ENCODE measurements at regions not wholly inside any gene's neighbourhood (a gene's known extent, or its start where the extent isn't known, plus 50 kb on each side); places are given as distances from the start of the nearest gene placed in this dataset.

- DNase-seq (ENCODE audit: low read depth), result no peak
Observed at GRCh38 chr21:23438081-23438480, 2169.2 kb downstream of the MRPL39 start.

GRCh38 chr21:23402929-23403520 lies 2204.3 kb downstream of the MRPL39 start:
- no peak for DNase-seq (ENCODE audit: low read depth)

GRCh38 chr21:23401278-23401677 lies 2206.0 kb downstream of the MRPL39 start:
- no peak for DNase-seq (ENCODE audit: low read depth)

DNA sequence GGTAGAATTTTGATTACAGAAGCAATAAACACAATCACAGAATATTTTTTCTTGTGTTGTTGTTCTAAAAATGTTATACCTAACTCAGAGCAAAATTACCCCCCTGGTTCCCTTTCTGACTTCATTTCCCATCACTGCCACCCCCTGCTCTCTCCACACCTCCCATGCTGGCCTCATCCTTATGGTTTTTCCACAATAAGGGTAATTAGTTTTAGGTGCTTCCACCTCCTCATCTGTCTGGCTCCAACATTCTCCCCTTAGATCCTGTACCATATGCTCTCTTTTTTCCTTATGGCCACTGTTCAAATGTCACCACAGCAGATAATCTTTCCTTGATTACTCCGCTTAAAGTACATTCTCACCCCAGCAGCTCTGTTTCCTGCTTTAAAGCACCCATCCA lies 2208.6 kb downstream of the MRPL39 start:
- no peak for DNase-seq (ENCODE audit: low read depth)

GRCh38 chr21:23394458-23394857 lies 2212.8 kb downstream of the MRPL39 start:
- no peak for DNase-seq (ENCODE audit: low read depth)

- DNase-seq (ENCODE audit: low read depth), result no peak
Observed at GRCh38 chr21:23384679-23385078, 2222.6 kb downstream of the MRPL39 start.

- DNase-seq (ENCODE audit: low read depth), result no peak
Observed at GRCh38 chr21:23374155-23374554, 2233.1 kb downstream of the MRPL39 start.

- no peak for DNase-seq (ENCODE audit: low read depth)
Observed at GRCh38 chr21:23356905-23357304, 2250.4 kb downstream of the MRPL39 start.

DNA sequence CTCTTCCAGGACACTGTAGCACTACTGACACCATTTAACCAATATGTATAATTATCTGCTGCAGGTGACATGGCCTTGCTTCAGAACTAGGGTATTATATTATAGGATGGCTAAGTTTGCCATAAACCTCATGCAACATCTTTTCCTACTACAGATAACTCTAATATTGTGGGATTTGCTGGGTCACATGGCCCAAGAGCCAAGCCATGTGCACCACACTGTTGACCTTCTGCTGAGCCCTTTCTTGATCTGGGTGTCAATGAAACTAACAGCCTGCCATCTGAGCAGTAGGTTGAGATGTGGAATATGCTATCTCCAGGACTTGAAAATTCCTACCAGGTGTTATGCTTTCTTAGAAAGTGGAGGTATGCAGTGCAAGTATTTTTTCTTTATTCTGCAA lies 2291.1 kb downstream of the MRPL39 start:
- DNase-seq (ENCODE audit: low read depth), result no peak

- no peak for DNase-seq (ENCODE audit: low read depth)
Observed at GRCh38 chr21:23308741-23309140, 2298.5 kb downstream of the MRPL39 start.

DNA sequence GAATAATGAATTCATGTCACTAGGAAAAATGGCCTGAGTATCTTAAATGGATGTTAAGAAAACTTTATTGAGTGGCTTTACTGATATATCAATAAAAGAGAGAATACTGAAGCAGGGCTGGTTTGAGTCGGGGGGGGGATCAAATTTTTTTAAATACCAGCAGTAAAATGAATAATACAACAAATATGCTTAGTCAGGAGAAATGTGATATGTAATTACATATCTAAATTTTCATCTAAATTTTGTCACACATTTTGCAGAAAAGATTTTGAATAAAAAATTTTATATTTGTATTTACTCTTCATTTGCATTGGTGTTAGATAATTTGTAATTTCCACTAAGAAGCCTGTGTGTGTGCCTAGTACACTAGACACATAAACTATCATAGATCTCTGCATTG lies 2300.2 kb downstream of the MRPL39 start:
- no peak for DNase-seq (ENCODE audit: low read depth)

- no peak for DNase-seq (ENCODE audit: low read depth)
Observed at GRCh38 chr21:23292292-23292691, 2294.1 kb downstream of the NCAM2 start.

DNA sequence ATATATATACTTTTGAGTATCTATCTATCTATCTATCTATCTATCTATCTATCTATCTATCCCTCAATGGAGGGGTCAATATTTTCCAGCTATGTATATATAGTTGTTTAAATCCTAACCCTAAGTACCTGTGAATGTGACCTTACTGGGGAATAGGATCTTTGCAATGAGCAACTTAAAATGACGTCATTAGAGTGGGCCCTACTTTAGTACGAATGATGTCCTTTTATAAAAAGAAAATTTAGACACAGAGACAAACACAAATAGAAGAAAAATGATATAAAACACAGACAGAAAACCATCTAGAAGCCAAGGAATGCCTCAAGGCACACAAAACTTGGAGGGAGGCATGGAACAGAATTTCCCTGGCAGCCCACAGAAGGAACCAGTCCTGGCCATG lies 2283.7 kb downstream of the NCAM2 start:
- no peak for DNase-seq (ENCODE audit: low read depth)

- no peak for DNase-seq (ENCODE audit: low read depth)
Observed at GRCh38 chr21:23249760-23250159, 2251.6 kb downstream of the NCAM2 start.

GRCh38 chr21:23247334-23247733 lies 2249.1 kb downstream of the NCAM2 start:
- no peak for DNase-seq (ENCODE audit: low read depth)

DNA sequence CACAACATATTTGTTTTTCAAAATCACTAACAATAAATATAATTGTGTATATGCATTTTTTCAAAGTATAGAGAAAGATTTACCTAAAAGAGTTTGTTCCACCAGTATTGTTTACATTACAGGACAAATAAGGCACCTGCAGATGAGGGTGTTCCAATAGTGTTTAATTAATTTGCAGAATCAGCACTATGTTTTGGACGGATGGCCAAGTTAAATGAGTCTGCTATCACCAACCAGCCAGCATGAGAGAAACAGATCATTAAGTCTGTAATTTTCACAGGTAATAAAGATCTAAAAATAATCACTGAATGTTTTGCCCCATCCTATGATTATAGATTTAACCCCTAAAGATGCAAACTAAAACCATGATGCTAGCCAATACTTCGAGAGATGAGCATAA lies 2247.0 kb downstream of the NCAM2 start:
- DNase-seq (ENCODE audit: low read depth), result no peak

DNA sequence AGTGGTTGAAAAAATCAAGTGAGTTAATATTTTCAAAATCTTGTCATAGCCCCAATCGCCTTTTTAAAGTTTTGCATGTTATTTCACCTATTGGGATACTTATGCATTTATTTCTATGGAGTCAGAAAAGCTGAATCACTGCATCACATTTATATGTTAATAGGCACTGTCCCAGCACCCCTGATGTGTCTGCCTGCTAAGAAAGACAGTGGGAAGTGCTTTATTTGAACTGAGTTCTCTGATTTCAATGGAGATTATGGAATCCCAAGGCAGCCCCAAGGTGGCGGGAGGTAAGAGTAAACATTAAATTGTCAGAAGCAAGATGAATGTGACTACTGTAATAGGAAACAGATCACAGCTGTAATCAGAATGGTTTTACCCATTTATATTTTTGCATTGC lies 2225.7 kb downstream of the NCAM2 start:
- DNase-seq (ENCODE audit: low read depth), result no peak

DNA sequence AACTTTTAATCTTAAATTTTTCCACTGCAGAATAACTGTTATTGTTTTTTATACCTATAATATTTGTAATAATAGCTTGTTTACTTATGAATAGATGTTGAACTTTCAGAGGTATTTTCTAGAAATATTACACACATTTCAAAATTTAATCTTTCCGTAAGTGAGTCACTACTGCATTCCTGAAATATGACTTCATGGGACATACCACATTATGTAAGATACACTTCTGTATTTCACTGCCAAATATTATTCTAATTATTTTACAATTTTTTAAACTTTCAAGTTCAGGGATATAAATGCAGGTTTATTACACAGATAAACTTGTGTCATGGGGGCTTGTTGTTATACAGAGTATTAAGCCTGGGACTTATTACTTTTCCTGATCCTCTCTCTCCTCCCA lies 2220.5 kb downstream of the NCAM2 start:
- no peak for DNase-seq (ENCODE audit: low read depth)

- DNase-seq (ENCODE audit: low read depth), result no peak
Observed at GRCh38 chr21:23217597-23217996, 2219.4 kb downstream of the NCAM2 start.

GRCh38 chr21:23215261-23215660 lies 2217.1 kb downstream of the NCAM2 start:
- DNase-seq (ENCODE audit: low read depth), result no peak
